H54 (cell line): ENCODE measurements at regions not wholly inside any gene's neighbourhood (a gene's known extent, or its start where the extent isn't known, plus 50 kb on each side); places are given as distances from the start of the nearest gene placed in this dataset.
"Not testable (repeated sequence)": the region's sequence is repeated elsewhere in the genome, so short reads cannot be mapped to it uniquely, and the experiment has no call there.

Experiments
- DNase-seq: peaks from one replicate; pipeline ENCODE4 v3.0.0; 2011; ENCODE audit warnings: low spot score, mixed read lengths; ENCODE audit not compliant: insufficient read length
- FAIRE-seq: peaks from 3 replicates; lab custom pipeline; 2011; peaks lifted over from hg19 to GRCh38; lab: Jason Lieb, UNC
- POLR2A ChIP-seq: IDR thresholded peaks from 2 replicates; pipeline ENCODE4 v1.6.1; 2011; ENCODE audit warnings: low read depth, mild to moderate bottlenecking, low read length

GRCh38 chr12:74015118-74015517 is 522.5 kb upstream of the ATXN7L3B start:
- no peak for TF ChIP-seq POLR2A
- DNase-seq (no peak), FAIRE-seq (no peak)

GRCh38 chr12:74016324-74016723 is 521.3 kb upstream of the ATXN7L3B start:
- FAIRE-seq = not testable (repeated sequence)

GRCh38 chr12:74018849-74019248 is 518.8 kb upstream of the ATXN7L3B start:
- no peak for TF ChIP-seq POLR2A
- no peak for DNase-seq
- no peak for FAIRE-seq

More at GRCh38 chr12:74016324-74016723, 521.3 kb upstream of the ATXN7L3B start:
- not testable (repeated sequence) for DNase-seq

- FAIRE-seq = peak; percentile 27
- no peak for TF ChIP-seq POLR2A
- DNase-seq = peak; percentile 3
Observed at GRCh38 chr12:74021937-74022336, 515.7 kb upstream of the ATXN7L3B start.

GRCh38 chr12:74031045-74031444 is 506.6 kb upstream of the ATXN7L3B start:
- no peak for TF ChIP-seq POLR2A
- DNase-seq = no peak
- FAIRE-seq = no peak

GRCh38 chr12:74033531-74033930 is 504.1 kb upstream of the ATXN7L3B start:
- FAIRE-seq (no peak), DNase-seq (no peak)
- TF ChIP-seq POLR2A = no peak

- DNase-seq, FAIRE-seq: not testable (repeated sequence)
Observed at GRCh38 chr12:74039138-74039537, 498.5 kb upstream of the ATXN7L3B start.

- FAIRE-seq = peak; percentile 61
- no peak for TF ChIP-seq POLR2A
- DNase-seq = peak; percentile 2
Observed at GRCh38 chr12:74043343-74043742, 494.3 kb upstream of the ATXN7L3B start.

- no peak for FAIRE-seq
- TF ChIP-seq POLR2A = no peak
Observed at GRCh38 chr12:74049348-74049747, 488.3 kb upstream of the ATXN7L3B start.

GRCh38 chr12:74051848-74052247 is 485.8 kb upstream of the ATXN7L3B start:
- DNase-seq (no peak), FAIRE-seq (no peak)
- TF ChIP-seq POLR2A = no peak

More at GRCh38 chr12:74049348-74049747, 488.3 kb upstream of the ATXN7L3B start:
- DNase-seq = no peak

- FAIRE-seq (no peak), DNase-seq (no peak)
- TF ChIP-seq POLR2A = no peak
Observed at GRCh38 chr12:74066476-74066875, 471.2 kb upstream of the ATXN7L3B start.

GRCh38 chr12:74071182-74071581 is 466.5 kb upstream of the ATXN7L3B start:
- no peak for TF ChIP-seq POLR2A
- FAIRE-seq (no peak), DNase-seq (no peak)

GRCh38 chr12:74076918-74077317 is 460.7 kb upstream of the ATXN7L3B start:
- no peak for DNase-seq
- no peak for TF ChIP-seq POLR2A
- FAIRE-seq = no peak

- FAIRE-seq = no peak
- no peak for TF ChIP-seq POLR2A
- DNase-seq = no peak
Observed at GRCh38 chr12:74105434-74105833, 432.2 kb upstream of the ATXN7L3B start.

- TF ChIP-seq POLR2A = no peak
- DNase-seq (no peak), FAIRE-seq (no peak)
Observed at GRCh38 chr12:74108729-74109128, 428.9 kb upstream of the ATXN7L3B start.
